Astrocyte (in vitro differentiated cells and primary cell): ENCODE measurements at regions not wholly inside any gene's neighbourhood (a gene's known extent, or its start where the extent isn't known, plus 50 kb on each side); places are given as distances from the start of the nearest gene placed in this dataset.

Experiments
- CTCF ChIP-seq: IDR thresholded peaks from 2 replicates; pipeline ENCODE4 v1.5.1; 2011; ENCODE audit warnings: low read depth, mild to moderate bottlenecking, inconsistent platforms, low read length, moderate library complexity; ENCODE audit not compliant: insufficient read depth
- EZH2 ChIP-seq: IDR thresholded peaks from 2 replicates; pipeline ENCODE4 v1.6.1; 2012; ENCODE audit warnings: mild to moderate bottlenecking, low read length, inconsistent platforms; ENCODE audit not compliant: insufficient read depth

- TF ChIP-seq CTCF (no peak), EZH2 (no peak)
These were observed 57.9 kb upstream of the FSHB start for GRCh38 chr11:30172883-30173311.
